Aorta (tissue), 5 donors: ENCODE measurements at regions not wholly inside any gene's neighbourhood (a gene's known extent, or its start where the extent isn't known, plus 50 kb on each side); places are given as distances from the start of the nearest gene placed in this dataset.
A peak's percentile ranks its signal among the peaks of the same experiment; 100 is the strongest.

Experiments used
- ATAC-seq: fragments of 200-7000 bp; cut with Tn5 transposase; one replicate; pipeline ENCODE4 v1.9.1; 2022; ENCODE audit warnings: moderate library complexity; ENCODE audit not compliant: low FRiP score
- DNase-seq, 2 donors: peaks; one replicate each; pipeline ENCODE4 v3.0.0-alpha.2; 2020
- H3K27ac ChIP-seq, 2 donors: one replicate each; pipeline ENCODE4 v1.5.1; 2013; ENCODE audit warnings: low read length in 2 of 2, mild to moderate bottlenecking in 2 of 2, moderate library complexity in 2 of 2, control low read depth in 1 of 2, inconsistent platforms in 1 of 2, low read depth in 1 of 2
- H3K27me3 ChIP-seq, 2 donors: one replicate each; pipeline ENCODE4 v1.6.1; 2013; ENCODE audit warnings: control low read depth in 1 of 2, low read length in 1 of 2, mild to moderate bottlenecking in 1 of 2, moderate library complexity in 1 of 2; ENCODE audit not compliant: insufficient read depth in 2 of 2, control insufficient read depth in 1 of 2
- H3K36me3 ChIP-seq, 2 donors: one replicate each; pipeline ENCODE4 v1.6.1; 2013; ENCODE audit warnings: control low read depth in 1 of 2, low read length in 1 of 2, mild to moderate bottlenecking in 1 of 2; ENCODE audit not compliant: insufficient read depth in 2 of 2, control insufficient read depth in 1 of 2
- H3K4me1 ChIP-seq, 2 donors: one replicate each; pipeline ENCODE4 v1.6.1; 2013; ENCODE audit warnings: low read length in 2 of 2, control low read depth in 1 of 2, mild to moderate bottlenecking in 1 of 2, moderate library complexity in 1 of 2; ENCODE audit not compliant: insufficient read depth in 2 of 2, control insufficient read depth in 1 of 2
- H3K4me3 ChIP-seq, 2 donors: one replicate each; pipeline ENCODE4 v1.5.1; 2013; ENCODE audit warnings: low read length in 2 of 2, control low read depth in 1 of 2, mild to moderate bottlenecking in 1 of 2
- H3K9me3 ChIP-seq: one replicate; pipeline ENCODE4 v1.6.1; 2013; ENCODE audit warnings: mild to moderate bottlenecking, low read length; ENCODE audit not compliant: control insufficient read depth
- WGBS, 2 donors: extraction: QIAGEN DNeasy Blood & Tissue Kit; methylation state at CpG; one replicate each; pipeline ENCODE4 v1.1.7; 2013; 5-methylcytosine and 5-hydroxymethylcytosine counted together
- intact Hi-C, 2 donors: fragments of 100-400 bp; cut with DNase I; formaldehyde crosslinking; loops; one replicate each; pipeline versions ENCODE4 v1.14.2 to v1.15.0; 2022
- donor health status: healthy with polysubstance abuse.
- donor health status: Bipolar disorder and iron deficiency.
- donor health status: DM: no; HTN: no; CAD: no.
- donor health status: DM: no; HTN: no; CAD: no.
- donor health status: DM: yes; HTN: yes; CAD: no.

GRCh38 chr13:53137779-53138178 is 109.2 kb downstream of the OLFM4 start:
- peak; percentile 62 for ATAC-seq
- intact Hi-C loops, result no loop called here

GRCh38 chr13:53138376-53139036 is 109.9 kb downstream of the OLFM4 start:
- Histone ChIP-seq H3K4me3 (no peak overlapping the region), H3K27ac (no peak overlapping the region), H3K9me3 (no peaks in the 10 kb centered on the region), H3K4me1 (no peaks in the 10 kb centered on the region), H3K36me3 (no peaks in the 10 kb centered on the region), H3K27me3 (no peaks in the 10 kb centered on the region)
- peak; percentile 89 for ATAC-seq
- DNase-seq, result peak in 1 of 2 donors; percentile 53
- intact Hi-C loops, result no loop called here
- WGBS, 2 donors, result 55 to 61% methylated on average over 14 of the region's 14 CpGs

More at GRCh38 chr13:53137779-53138178, 109.2 kb downstream of the OLFM4 start:
- no peak overlapping the region for H3K4me3 ChIP-seq
- WGBS, 2 donors, result 0 to 3% methylated on average over 1 of the region's 1 CpG
- no peaks in the 10 kb centered on the region for H3K9me3 ChIP-seq
- no peak overlapping the region for H3K27ac ChIP-seq
- no peak for DNase-seq
- no peaks in the 10 kb centered on the region for H3K4me1 ChIP-seq
- H3K27me3 ChIP-seq, result no peaks in the 10 kb centered on the region
- no peaks in the 10 kb centered on the region for H3K36me3 ChIP-seq

GRCh38 chr13:53141336-53141735 is 112.7 kb downstream of the OLFM4 start:
- no peaks in the 10 kb centered on the region for H3K4me1 ChIP-seq
- no peaks in the 10 kb centered on the region for H3K27me3 ChIP-seq
- intact Hi-C loops, result no loop called here
- WGBS, 2 donors, result 58 to 60% methylated on average over 3 of the region's 3 CpGs
- no peak overlapping the region for H3K27ac ChIP-seq
- ATAC-seq (no peak), DNase-seq (no peak)
- H3K4me3 ChIP-seq, result no peak overlapping the region
- H3K36me3 ChIP-seq, result no peaks in the 10 kb centered on the region
- no peaks in the 10 kb centered on the region for H3K9me3 ChIP-seq

- intact Hi-C loops, result no loop called here
- WGBS, 2 donors, result 52 to 54% methylated on average over 5 of the region's 5 CpGs
These were observed 113.7 kb downstream of the OLFM4 start for GRCh38 chr13:53142306-53142705.

GRCh38 chr13:53143757-53144339 is 115.2 kb downstream of the OLFM4 start:
- Histone ChIP-seq H3K27me3 (no peaks in the 10 kb centered on the region), H3K4me3 (no peak overlapping the region), H3K36me3 (no peaks in the 10 kb centered on the region), H3K9me3 (no peaks in the 10 kb centered on the region), H3K27ac (no peak overlapping the region), H3K4me1 (no peaks in the 10 kb centered on the region)
- 84 to 87% methylated on average over 6 of the region's 6 CpGs for WGBS, 2 donors
- DNase-seq (no peak), ATAC-seq (no peak)
- intact Hi-C loops, result no loop called here

More at GRCh38 chr13:53142306-53142705, 113.7 kb downstream of the OLFM4 start:
- DNase-seq, result no peak
- Histone ChIP-seq H3K36me3 (no peaks in the 10 kb centered on the region), H3K27me3 (no peaks in the 10 kb centered on the region), H3K9me3 (no peaks in the 10 kb centered on the region), H3K27ac (no peak overlapping the region), H3K4me3 (no peak overlapping the region), H3K4me1 (no peaks in the 10 kb centered on the region)
- ATAC-seq, result no peak

- intact Hi-C loops, result no loop called here
- H3K9me3 ChIP-seq, result no peaks in the 10 kb centered on the region
- H3K36me3 ChIP-seq, result no peaks in the 10 kb centered on the region
- WGBS, 2 donors, result 88 to 92% methylated on average over 5 of the region's 5 CpGs
- no peak for DNase-seq
- H3K4me1 ChIP-seq, result no peaks in the 10 kb centered on the region
- no peak overlapping the region for H3K4me3 ChIP-seq
- H3K27ac ChIP-seq, result no peak overlapping the region
- H3K27me3 ChIP-seq, result no peaks in the 10 kb centered on the region
- ATAC-seq, result no peak
These were observed 116.2 kb downstream of the OLFM4 start for GRCh38 chr13:53144826-53145225.

GRCh38 chr13:53150568-53150967 is 122.0 kb downstream of the OLFM4 start:
- DNase-seq (no peak), ATAC-seq (no peak)
- 75 to 79% methylated on average over 5 of the region's 5 CpGs for WGBS, 2 donors

GRCh38 chr13:53151336-53152056 is 122.9 kb downstream of the OLFM4 start:
- Histone ChIP-seq H3K4me1 (no peaks in the 10 kb centered on the region), H3K27me3 (no peaks in the 10 kb centered on the region), H3K4me3 (no peak overlapping the region), H3K36me3 (no peaks in the 10 kb centered on the region), H3K9me3 (no peaks in the 10 kb centered on the region), H3K27ac (no peak overlapping the region)
- intact Hi-C loops, result no loop called here
- WGBS, 2 donors, result 45 to 53% methylated on average over 5 of the region's 5 CpGs
- no peak for DNase-seq
- ATAC-seq, result no peak

More at GRCh38 chr13:53150568-53150967, 122.0 kb downstream of the OLFM4 start:
- H3K27ac ChIP-seq, result no peak overlapping the region
- H3K4me3 ChIP-seq, result no peak overlapping the region
- intact Hi-C loops, result no loop called here
- H3K36me3 ChIP-seq, result no peaks in the 10 kb centered on the region
- H3K9me3 ChIP-seq, result no peaks in the 10 kb centered on the region
- no peaks in the 10 kb centered on the region for H3K4me1 ChIP-seq
- no peaks in the 10 kb centered on the region for H3K27me3 ChIP-seq

- Histone ChIP-seq H3K4me3 (no peak overlapping the region), H3K27me3 (no peaks in the 10 kb centered on the region), H3K27ac (no peak overlapping the region), H3K9me3 (peaks cover 2% of the 10 kb centered on the region), H3K4me1 (no peaks in the 10 kb centered on the region), H3K36me3 (no peaks in the 10 kb centered on the region)
- DNase-seq (no peak), ATAC-seq (no peak)
- intact Hi-C loops, result no loop called here
- 55 to 65% methylated on average over 4 of the region's 4 CpGs for WGBS, 2 donors
These were observed 123.4 kb downstream of the OLFM4 start for GRCh38 chr13:53152057-53152421.
